Fibroblast of upper back skin (primary cell): ENCODE measurements at regions not wholly inside any gene's neighbourhood (a gene's known extent, or its start where the extent isn't known, plus 50 kb on each side); places are given as distances from the start of the nearest gene placed in this dataset.
"Not testable (repeated sequence)": the region's sequence is repeated elsewhere in the genome, so short reads cannot be mapped to it uniquely, and the experiment has no call there.

Experiments used
- DNase-seq: peaks from one replicate; pipeline ENCODE4 v3.0.0-alpha.2; 2013

GRCh38 chr12:79990509-79991338, 55.8 kb upstream of the PPP1R12A start:
- not testable (repeated sequence) for DNase-seq

GRCh38 chr12:79988368-79988767, 53.5 kb upstream of the PPP1R12A start:
- peak; percentile 78 for DNase-seq

GRCh38 chr12:79987731-79988130, 52.8 kb upstream of the PPP1R12A start:
- no peak for DNase-seq
